Sigmoid colon (tissue), 4 donors: ENCODE measurements at regions not wholly inside any gene's neighbourhood (a gene's known extent, or its start where the extent isn't known, plus 50 kb on each side); places are given as distances from the start of the nearest gene placed in this dataset.

ENCODE experiments used
- EP300 ChIP-seq, 4 donors: sonication (generic); formaldehyde crosslinking; IDR thresholded peaks; one replicate each; pipeline ENCODE4 v1.6.1; 2017; ENCODE audit warnings: antibody characterized with exemption in 4 of 4
- TF ChIP-seq, protein P1 (sequence below), 4 experiments: fragments of 450-650 bp in 3 of 4; fragments of 200-600 bp in 1 of 4; IDR thresholded peaks; one replicate each; pipeline ENCODE4 v1.5.1; 2016 to 2019; ENCODE audit warnings: antibody characterized with exemption in 4 of 4, mild to moderate bottlenecking in 3 of 4, moderate library complexity in 2 of 4

DNA sequence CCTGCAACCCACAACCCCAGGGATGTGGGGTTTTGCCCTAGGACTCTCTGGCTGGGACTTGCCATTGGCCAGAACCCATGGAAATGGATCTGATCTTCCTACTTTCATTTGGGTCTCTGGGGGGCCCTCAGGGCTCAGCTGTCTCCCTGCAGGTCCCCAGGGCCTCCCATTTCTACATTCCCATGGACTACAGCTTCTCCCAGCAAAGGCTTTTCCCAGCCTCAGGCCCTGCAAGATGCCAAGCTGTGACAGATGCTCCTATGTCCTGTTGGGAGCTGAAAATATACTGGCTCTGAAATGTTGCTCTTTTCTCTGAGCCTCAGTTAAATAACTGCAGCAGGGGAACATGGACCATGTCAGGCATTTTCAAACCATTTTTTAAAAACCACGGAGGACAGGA is 99.5 kb upstream of the IGSF21 start:
- TF ChIP-seq, protein P1, sequence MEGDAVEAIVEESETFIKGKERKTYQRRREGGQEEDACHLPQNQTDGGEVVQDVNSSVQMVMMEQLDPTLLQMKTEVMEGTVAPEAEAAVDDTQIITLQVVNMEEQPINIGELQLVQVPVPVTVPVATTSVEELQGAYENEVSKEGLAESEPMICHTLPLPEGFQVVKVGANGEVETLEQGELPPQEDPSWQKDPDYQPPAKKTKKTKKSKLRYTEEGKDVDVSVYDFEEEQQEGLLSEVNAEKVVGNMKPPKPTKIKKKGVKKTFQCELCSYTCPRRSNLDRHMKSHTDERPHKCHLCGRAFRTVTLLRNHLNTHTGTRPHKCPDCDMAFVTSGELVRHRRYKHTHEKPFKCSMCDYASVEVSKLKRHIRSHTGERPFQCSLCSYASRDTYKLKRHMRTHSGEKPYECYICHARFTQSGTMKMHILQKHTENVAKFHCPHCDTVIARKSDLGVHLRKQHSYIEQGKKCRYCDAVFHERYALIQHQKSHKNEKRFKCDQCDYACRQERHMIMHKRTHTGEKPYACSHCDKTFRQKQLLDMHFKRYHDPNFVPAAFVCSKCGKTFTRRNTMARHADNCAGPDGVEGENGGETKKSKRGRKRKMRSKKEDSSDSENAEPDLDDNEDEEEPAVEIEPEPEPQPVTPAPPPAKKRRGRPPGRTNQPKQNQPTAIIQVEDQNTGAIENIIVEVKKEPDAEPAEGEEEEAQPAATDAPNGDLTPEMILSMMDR (IDR thresholded peaks at IDR 0.05), result no peak
- no peak for TF ChIP-seq EP300 (IDR thresholded peaks at IDR 0.05)
